ENCODE measurements at regions not wholly inside any gene's neighbourhood (a gene's known extent, or its start where the extent isn't known, plus 50 kb on each side); places are given as distances from the start of the nearest gene placed in this dataset.
A peak's percentile ranks its signal among the peaks of the same experiment; 100 is the strongest.

- H3K36me3 Mint-ChIP-seq: no peaks in the 10 kb centered on the region
- H3K27ac Mint-ChIP-seq: peak overlapping the region in 1 of 7 donors; percentile 22
- no peak overlapping the region for H3K4me3 Mint-ChIP-seq
- H3K4me1 Mint-ChIP-seq: peaks cover 0 to 3% (median under 1%) of the 10 kb centered on the region in 4 donors
- H3K4me1 ChIP-seq (ENCODE audit: insufficient read depth, low read length): no peaks in the 10 kb centered on the region
- H3K27me3 ChIP-seq (ENCODE audit: insufficient read depth, low read length): no peaks in the 10 kb centered on the region
- H3K27ac ChIP-seq (ENCODE audit: low read depth, low read length): no peak overlapping the region
- ChIA-PET POLR2A (ENCODE audit: partially characterized antibody) (no interaction called here), CTCF (ENCODE audit: partially characterized antibody) (interaction anchor here (0.7 kb wide), 1 partner anchor 836 kb away, joined by 4 read pairs; no protein-coding TSS in a partner anchor)
- H3K27me3 Mint-ChIP-seq: peaks cover 2 to 6% of the 10 kb centered on the region in 2 donors
- no peaks in the 10 kb centered on the region for H3K9me3 ChIP-seq (ENCODE audit: control insufficient read depth in 1 of 2, low read length in 2 of 2)
- no peak overlapping the region for H3K4me3 ChIP-seq (ENCODE audit: low read length in 2 of 2)
- no peak for DNase-seq
- no peaks in the 10 kb centered on the region for H3K9me3 Mint-ChIP-seq
- intact Hi-C loops (cut with micrococcal nuclease): no loop called here
- no peaks in the 10 kb centered on the region for H3K36me3 ChIP-seq (ENCODE audit: insufficient read depth, low read length)
These were observed 82.3 kb downstream of the CD164 start for GRCh38 chr6:109299776-109300564.

DNA sequence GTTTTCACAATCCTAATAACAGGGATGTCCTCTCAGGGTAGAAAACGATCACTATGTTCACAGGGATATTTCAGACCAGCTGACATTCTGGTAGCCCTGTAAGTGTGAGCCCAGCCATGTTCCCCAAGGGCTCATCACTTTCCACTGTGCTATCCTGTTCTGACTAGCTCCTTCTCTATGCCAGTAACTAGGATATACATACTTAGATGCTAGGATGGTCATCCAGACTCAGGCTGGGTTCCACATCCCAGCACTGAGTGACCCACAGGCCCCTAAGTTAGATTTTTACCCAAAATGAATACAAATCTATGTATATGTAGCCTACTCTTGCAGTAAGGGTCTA lies 83.0 kb downstream of the CD164 start:
- H3K4me3 Mint-ChIP-seq: no peak overlapping the region
- Histone ChIP-seq H3K27ac (ENCODE audit: low read depth, low read length) (no peak overlapping the region), H3K9me3 (ENCODE audit: control insufficient read depth in 1 of 2, low read length in 2 of 2) (no peaks in the 10 kb centered on the region), H3K4me3 (ENCODE audit: low read length in 2 of 2) (no peak overlapping the region), H3K4me1 (ENCODE audit: insufficient read depth, low read length) (no peaks in the 10 kb centered on the region), H3K36me3 (ENCODE audit: insufficient read depth, low read length) (no peaks in the 10 kb centered on the region), H3K27me3 (ENCODE audit: insufficient read depth, low read length) (no peaks in the 10 kb centered on the region)
- DNase-seq: no peak
- H3K9me3 Mint-ChIP-seq: no peaks in the 10 kb centered on the region
- no peaks in the 10 kb centered on the region for H3K36me3 Mint-ChIP-seq
- POLR2A ChIA-PET (ENCODE audit: partially characterized antibody): no interaction called here
- intact Hi-C loops (cut with micrococcal nuclease): no loop called here
- peaks cover 0 to 3% (median under 1%) of the 10 kb centered on the region in 4 donors for H3K4me1 Mint-ChIP-seq
- peaks cover 2 to 6% of the 10 kb centered on the region in 2 donors for H3K27me3 Mint-ChIP-seq
- CTCF ChIA-PET (ENCODE audit: partially characterized antibody): no interaction called here
- no peak overlapping the region for H3K27ac Mint-ChIP-seq

DNA sequence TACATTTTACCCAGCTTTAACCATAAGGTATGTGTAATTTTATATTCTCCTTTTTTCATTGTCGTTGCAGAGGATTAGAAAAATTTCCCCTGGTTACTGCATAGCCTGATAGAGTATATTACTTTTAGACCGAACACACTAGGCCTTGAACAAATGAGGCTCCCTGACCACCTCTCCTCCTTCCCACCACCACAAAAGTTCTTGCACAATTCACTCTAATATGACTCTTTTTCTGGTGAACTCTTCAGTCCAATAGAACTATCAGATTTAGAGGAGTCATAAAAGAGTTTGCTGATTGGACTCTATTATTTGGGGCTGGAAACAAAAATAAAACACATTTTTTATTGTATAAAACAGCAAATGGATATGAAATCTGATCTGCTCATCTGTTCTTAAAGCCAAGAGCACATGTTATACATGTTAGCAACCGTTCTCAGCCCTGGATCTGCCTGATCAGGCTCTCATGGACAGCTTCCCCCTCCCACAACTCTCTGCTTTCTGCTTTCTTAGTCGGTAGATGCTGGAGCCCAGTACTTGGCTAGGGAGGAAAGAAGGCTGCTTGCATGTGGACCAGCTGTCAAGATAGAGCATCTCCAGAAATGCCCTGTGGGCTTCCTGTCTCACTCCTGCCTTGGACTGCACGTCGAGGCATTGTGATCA lies 83.5 kb downstream of the CD164 start:
- ChIA-PET POLR2A (ENCODE audit: partially characterized antibody) (no interaction called here), CTCF (ENCODE audit: partially characterized antibody) (no interaction called here)
- H3K4me3 ChIP-seq (ENCODE audit: low read length in 2 of 2): no peak overlapping the region
- peaks cover 0 to 3% (median under 1%) of the 10 kb centered on the region in 4 donors for H3K4me1 Mint-ChIP-seq
- H3K27ac ChIP-seq (ENCODE audit: low read depth, low read length): no peak overlapping the region
- H3K27me3 Mint-ChIP-seq: peaks cover 2 to 6% of the 10 kb centered on the region in 2 donors
- no peaks in the 10 kb centered on the region for H3K4me1 ChIP-seq (ENCODE audit: insufficient read depth, low read length)
- no peak overlapping the region for H3K4me3 Mint-ChIP-seq
- no peak overlapping the region for H3K27ac Mint-ChIP-seq
- H3K36me3 ChIP-seq (ENCODE audit: insufficient read depth, low read length): no peaks in the 10 kb centered on the region
- no peaks in the 10 kb centered on the region for H3K27me3 ChIP-seq (ENCODE audit: insufficient read depth, low read length)
- no peaks in the 10 kb centered on the region for H3K9me3 ChIP-seq (ENCODE audit: control insufficient read depth in 1 of 2, low read length in 2 of 2)
- H3K36me3 Mint-ChIP-seq: no peaks in the 10 kb centered on the region
- intact Hi-C loops (cut with micrococcal nuclease): no loop called here
- no peaks in the 10 kb centered on the region for H3K9me3 Mint-ChIP-seq
- DNase-seq: no peak

- POLR2A ChIA-PET (ENCODE audit: partially characterized antibody): no interaction called here
These were observed 84.7 kb downstream of the CD164 start for GRCh38 chr6:109297406-109298110.

GRCh38 chr6:109296971-109297372 lies 85.3 kb downstream of the CD164 start:
- POLR2A ChIA-PET (ENCODE audit: partially characterized antibody): no interaction called here
- Histone ChIP-seq H3K36me3 (ENCODE audit: insufficient read depth, low read length) (no peaks in the 10 kb centered on the region), H3K27me3 (ENCODE audit: insufficient read depth, low read length) (no peaks in the 10 kb centered on the region), H3K4me3 (ENCODE audit: low read length in 2 of 2) (no peak overlapping the region), H3K27ac (ENCODE audit: low read depth, low read length) (no peak overlapping the region), H3K4me1 (ENCODE audit: insufficient read depth, low read length) (no peaks in the 10 kb centered on the region), H3K9me3 (ENCODE audit: control insufficient read depth in 1 of 2, low read length in 2 of 2) (no peaks in the 10 kb centered on the region)
- Mint-ChIP-seq H3K9me3 (no peaks in the 10 kb centered on the region), H3K36me3 (no peaks in the 10 kb centered on the region), H3K4me1 (peaks cover 0 to 3% (median under 1%) of the 10 kb centered on the region in 4 donors), H3K27ac (no peak overlapping the region), H3K4me3 (no peak overlapping the region), H3K27me3 (peaks cover 4 to 6% of the 10 kb centered on the region in 2 donors)
- CTCF ChIA-PET (ENCODE audit: partially characterized antibody): no interaction called here
- DNase-seq: no peak
- intact Hi-C loops (cut with micrococcal nuclease): no loop called here

More at GRCh38 chr6:109297406-109298110, 84.7 kb downstream of the CD164 start:
- no peak overlapping the region for H3K27ac Mint-ChIP-seq
- H3K36me3 Mint-ChIP-seq: no peaks in the 10 kb centered on the region
- Histone ChIP-seq H3K27ac (ENCODE audit: low read depth, low read length) (no peak overlapping the region), H3K9me3 (ENCODE audit: control insufficient read depth in 1 of 2, low read length in 2 of 2) (no peaks in the 10 kb centered on the region), H3K4me1 (ENCODE audit: insufficient read depth, low read length) (no peaks in the 10 kb centered on the region), H3K27me3 (ENCODE audit: insufficient read depth, low read length) (no peaks in the 10 kb centered on the region), H3K36me3 (ENCODE audit: insufficient read depth, low read length) (no peaks in the 10 kb centered on the region), H3K4me3 (ENCODE audit: low read length in 2 of 2) (no peak overlapping the region)
- H3K9me3 Mint-ChIP-seq: no peaks in the 10 kb centered on the region
- no peak for DNase-seq
- peaks cover 0 to 3% (median under 1%) of the 10 kb centered on the region in 4 donors for H3K4me1 Mint-ChIP-seq
- intact Hi-C loops (cut with micrococcal nuclease): no loop called here
- no peak overlapping the region for H3K4me3 Mint-ChIP-seq
- CTCF ChIA-PET (ENCODE audit: partially characterized antibody): no interaction called here
- peaks cover 2 to 6% of the 10 kb centered on the region in 2 donors for H3K27me3 Mint-ChIP-seq

DNA sequence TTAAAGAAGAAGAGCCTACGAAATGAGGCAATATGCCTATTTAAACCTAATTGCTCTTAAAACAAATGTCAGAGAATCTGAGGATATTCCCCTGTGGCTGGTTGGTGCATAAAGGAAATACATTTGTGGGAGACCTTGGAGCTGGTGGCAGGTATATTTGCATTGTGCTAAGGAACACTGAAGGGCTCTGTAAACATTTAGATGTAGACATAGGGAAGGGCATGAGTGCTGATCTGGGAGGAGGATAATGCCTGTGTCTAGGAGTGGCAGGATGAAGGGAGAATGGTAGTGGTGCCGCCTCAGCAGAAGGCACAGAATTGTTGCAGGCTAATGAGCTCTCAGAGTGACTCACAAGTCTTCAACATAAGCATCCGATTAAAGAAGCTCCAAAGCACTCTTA lies 85.8 kb downstream of the CD164 start:
- Mint-ChIP-seq H3K27ac (no peak overlapping the region), H3K4me1 (peaks cover 0 to 3% (median under 1%) of the 10 kb centered on the region in 4 donors), H3K27me3 (peaks cover 4 to 6% of the 10 kb centered on the region in 2 donors), H3K4me3 (no peak overlapping the region), H3K9me3 (no peaks in the 10 kb centered on the region), H3K36me3 (no peaks in the 10 kb centered on the region)
- ChIA-PET POLR2A (ENCODE audit: partially characterized antibody) (no interaction called here), CTCF (ENCODE audit: partially characterized antibody) (no interaction called here)
- Histone ChIP-seq H3K27me3 (ENCODE audit: insufficient read depth, low read length) (no peaks in the 10 kb centered on the region), H3K4me1 (ENCODE audit: insufficient read depth, low read length) (no peaks in the 10 kb centered on the region), H3K27ac (ENCODE audit: low read depth, low read length) (no peak overlapping the region), H3K9me3 (ENCODE audit: control insufficient read depth in 1 of 2, low read length in 2 of 2) (no peaks in the 10 kb centered on the region), H3K36me3 (ENCODE audit: insufficient read depth, low read length) (no peaks in the 10 kb centered on the region), H3K4me3 (ENCODE audit: low read length in 2 of 2) (no peak overlapping the region)
- intact Hi-C loops (cut with micrococcal nuclease): no loop called here
- no peak for DNase-seq

GRCh38 chr6:109295774-109296156 lies 86.5 kb downstream of the CD164 start:
- POLR2A ChIA-PET (ENCODE audit: partially characterized antibody): no interaction called here
- Histone ChIP-seq H3K4me1 (ENCODE audit: insufficient read depth, low read length) (no peaks in the 10 kb centered on the region), H3K9me3 (ENCODE audit: control insufficient read depth in 1 of 2, low read length in 2 of 2) (no peaks in the 10 kb centered on the region), H3K27me3 (ENCODE audit: insufficient read depth, low read length) (no peaks in the 10 kb centered on the region), H3K4me3 (ENCODE audit: low read length in 2 of 2) (no peak overlapping the region), H3K36me3 (ENCODE audit: insufficient read depth, low read length) (no peaks in the 10 kb centered on the region), H3K27ac (ENCODE audit: low read depth, low read length) (no peak overlapping the region)
- no peak overlapping the region for H3K4me3 Mint-ChIP-seq
- H3K27ac Mint-ChIP-seq: no peak overlapping the region
- no peak for DNase-seq
- H3K27me3 Mint-ChIP-seq: peaks cover 2 to 6% of the 10 kb centered on the region in 2 donors
- H3K4me1 Mint-ChIP-seq: peaks cover 0 to 3% (median under 1%) of the 10 kb centered on the region in 4 donors
- intact Hi-C loops (cut with micrococcal nuclease): no loop called here
- no peaks in the 10 kb centered on the region for H3K9me3 Mint-ChIP-seq
- CTCF ChIA-PET (ENCODE audit: partially characterized antibody): no interaction called here
- no peaks in the 10 kb centered on the region for H3K36me3 Mint-ChIP-seq
